Jurkat, Clone E6-1 (cell line): ENCODE measurements at regions not wholly inside any gene's neighbourhood (a gene's known extent, or its start where the extent isn't known, plus 50 kb on each side); places are given as distances from the start of the nearest gene placed in this dataset.
A peak's percentile ranks its signal among the peaks of the same experiment; 100 is the strongest.

ENCODE experiments used
- DNase-seq: peaks from one replicate; pipeline ENCODE4 v3.0.0-alpha.2; 2011; ENCODE audit warnings: low read depth, low spot score
- H3K4me3 ChIP-seq: 2 replicates; pipeline ENCODE4 v1.5.1; 2011; ENCODE audit warnings: mild to moderate bottlenecking, low read length, control low read depth, moderate library complexity

- peak; percentile 11 for DNase-seq
- H3K4me3 ChIP-seq = no peak overlapping the region
Measured at GRCh38 chr18:45386041-45386655, 229.1 kb upstream of the SLC14A2 start.

- H3K4me3 ChIP-seq = no peak overlapping the region
- no peak for DNase-seq
Measured at GRCh38 chr18:45387229-45387628, 228.0 kb upstream of the SLC14A2 start.

- H3K4me3 ChIP-seq = no peak overlapping the region
- DNase-seq = no peak
Measured at GRCh38 chr18:45398448-45398847, 216.8 kb upstream of the SLC14A2 start.

- H3K4me3 ChIP-seq = no peak overlapping the region
- DNase-seq = no peak
Measured at GRCh38 chr18:45399146-45399545, 216.1 kb upstream of the SLC14A2 start.

- no peak for DNase-seq
- H3K4me3 ChIP-seq = no peak overlapping the region
Measured at GRCh38 chr18:45399643-45400042, 215.6 kb upstream of the SLC14A2 start.

- DNase-seq = no peak
Measured at GRCh38 chr18:45402485-45403056, 212.7 kb upstream of the SLC14A2 start.

GRCh38 chr18:45403341-45404049, 211.8 kb upstream of the SLC14A2 start:
- no peak overlapping the region for H3K4me3 ChIP-seq
- no peak for DNase-seq

More at GRCh38 chr18:45402485-45403056, 212.7 kb upstream of the SLC14A2 start:
- no peak overlapping the region for H3K4me3 ChIP-seq

GRCh38 chr18:45408218-45408617, 207.1 kb upstream of the SLC14A2 start:
- no peak for DNase-seq
- H3K4me3 ChIP-seq = no peak overlapping the region

- no peak overlapping the region for H3K4me3 ChIP-seq
- DNase-seq = no peak
Measured at GRCh38 chr18:45409971-45410370, 205.3 kb upstream of the SLC14A2 start.

GRCh38 chr18:45412577-45412976, 202.7 kb upstream of the SLC14A2 start:
- no peak for DNase-seq
- no peak overlapping the region for H3K4me3 ChIP-seq

GRCh38 chr18:45413180-45413836, 202.0 kb upstream of the SLC14A2 start:
- DNase-seq = no peak
- H3K4me3 ChIP-seq = no peak overlapping the region

GRCh38 chr18:45415614-45416013, 199.7 kb upstream of the SLC14A2 start:
- DNase-seq = no peak
- H3K4me3 ChIP-seq = no peak overlapping the region

- no peak overlapping the region for H3K4me3 ChIP-seq
- peak; percentile 8 for DNase-seq
Measured at GRCh38 chr18:45416168-45416567, 199.1 kb upstream of the SLC14A2 start.

- no peak for DNase-seq
- no peak overlapping the region for H3K4me3 ChIP-seq
Measured at GRCh38 chr18:45417392-45417791, 197.9 kb upstream of the SLC14A2 start.

- no peak for DNase-seq
- H3K4me3 ChIP-seq = no peak overlapping the region
Measured at GRCh38 chr18:45423659-45424058, 191.6 kb upstream of the SLC14A2 start.

- H3K4me3 ChIP-seq = no peak overlapping the region
- no peak for DNase-seq
Measured at GRCh38 chr18:45430041-45430440, 185.2 kb upstream of the SLC14A2 start.

- DNase-seq = no peak
Measured at GRCh38 chr18:45435810-45436209, 179.5 kb upstream of the SLC14A2 start.

GRCh38 chr18:45437366-45437765, 177.9 kb upstream of the SLC14A2 start:
- no peak overlapping the region for H3K4me3 ChIP-seq
- no peak for DNase-seq

More at GRCh38 chr18:45435810-45436209, 179.5 kb upstream of the SLC14A2 start:
- H3K4me3 ChIP-seq = no peak overlapping the region

GRCh38 chr18:45439851-45440645, 175.2 kb upstream of the SLC14A2 start:
- no peak for DNase-seq
- no peak overlapping the region for H3K4me3 ChIP-seq
